GM23338 (cell line): ENCODE measurements at regions not wholly inside any gene's neighbourhood (a gene's known extent, or its start where the extent isn't known, plus 50 kb on each side); places are given as distances from the start of the nearest gene placed in this dataset.

Source experiments
- ATAC-seq: fragments of 200-7000 bp; cut with Tn5 transposase; 3 replicates; pipeline ENCODE4 v1.9.1; 2020
- DNase-seq: peaks from one replicate; pipeline ENCODE4 v3.0.0-alpha.2; 2015; ENCODE audit warnings: low spot score
- H2AFZ ChIP-seq: fragments of 200-600 bp; sonication (generic); 2 replicates; pipeline ENCODE4 v1.8.0; 2016; ENCODE audit warnings: antibody characterized with exemption, mild to moderate bottlenecking, moderate library complexity
- H3F3A ChIP-seq: fragments of 200-600 bp; sonication (generic); replicated peaks from 2 replicates; pipeline ENCODE4 v1.8.0; 2017; ENCODE audit warnings: antibody characterized with exemption, mixed run types, low read depth
- H3K27ac ChIP-seq: fragments of 200-600 bp; sonication (generic); 2 replicates; pipeline ENCODE4 v1.6.1; 2016; ENCODE audit warnings: low read depth
- H3K27me3 ChIP-seq: fragments of 200-600 bp; sonication (generic); 2 replicates; pipeline ENCODE4 v1.8.0; 2016; ENCODE audit warnings: mild to moderate bottlenecking, mixed run types, moderate library complexity; ENCODE audit not compliant: insufficient read depth
- H3K36me3 ChIP-seq: fragments of 200-600 bp; sonication (generic); 2 replicates; pipeline ENCODE4 v1.8.0; 2016; ENCODE audit warnings: mild to moderate bottlenecking; ENCODE audit not compliant: insufficient read depth
- H3K4me1 ChIP-seq: fragments of 200-600 bp; sonication (generic); 2 replicates; pipeline ENCODE4 v1.8.0; 2016; ENCODE audit warnings: mild to moderate bottlenecking, moderate library complexity; ENCODE audit not compliant: insufficient read depth
- H3K4me2 ChIP-seq: fragments of 200-600 bp; sonication (generic); 2 replicates; pipeline ENCODE4 v1.7.1; 2017; ENCODE audit warnings: mixed run types
- H3K4me3 ChIP-seq: fragments of 200-600 bp; sonication (generic); 2 replicates; pipeline ENCODE4 v1.6.1; 2016; ENCODE audit warnings: mixed run types
- H3K79me2 ChIP-seq: fragments of 200-600 bp; sonication (generic); replicated peaks from 2 replicates; pipeline ENCODE4 v1.8.0; 2017; ENCODE audit warnings: mild to moderate bottlenecking; ENCODE audit not compliant: insufficient read depth
- H3K9me2 ChIP-seq: fragments of 200-600 bp; sonication (generic); 2 replicates; pipeline ENCODE4 v1.8.0; 2017; ENCODE audit not compliant: insufficient read depth
- H4K20me1 ChIP-seq: fragments of 200-600 bp; sonication (generic); replicated peaks from 2 replicates; pipeline ENCODE4 v1.8.0; 2017; ENCODE audit warnings: mild to moderate bottlenecking; ENCODE audit not compliant: insufficient read depth
- H3K27ac Mint-ChIP-seq: 2 replicates; pipeline ENCODE4 v1.8.0; 2020; ENCODE audit warnings: inconsistent platforms, mild to moderate bottlenecking, moderate library complexity, mixed read lengths
- H3K27me3 Mint-ChIP-seq: 3 replicates; pipeline ENCODE4 v1.8.0; 2022; ENCODE audit warnings: low read depth, mild to moderate bottlenecking, moderate library complexity, mixed read lengths, inconsistent platforms; ENCODE audit not compliant: insufficient read depth, poor library complexity
- H3K36me3 Mint-ChIP-seq: 3 replicates; pipeline ENCODE4 v1.8.0; 2021; ENCODE audit warnings: low read depth, mild to moderate bottlenecking, inconsistent platforms, moderate library complexity, mixed read lengths
- H3K4me1 Mint-ChIP-seq: 3 replicates; pipeline ENCODE4 v1.8.0; 2020; ENCODE audit warnings: mild to moderate bottlenecking, inconsistent platforms, mixed read lengths
- H3K4me3 Mint-ChIP-seq: 3 replicates; pipeline ENCODE4 v1.8.0; 2021; ENCODE audit warnings: moderate library complexity, mild to moderate bottlenecking, inconsistent platforms, mixed read lengths
- H3K9me3 Mint-ChIP-seq: 3 replicates; pipeline ENCODE4 v1.8.0; 2020; ENCODE audit warnings: moderate library complexity, mild to moderate bottlenecking, inconsistent platforms, mixed read lengths
- CREB1 ChIP-seq: fragments of 250-450 bp; sonication (Bioruptor Pico); IDR thresholded peaks from 2 replicates; pipeline ENCODE4 v1.5.0; 2020; ENCODE audit warnings: low read depth, mild to moderate bottlenecking, moderate library complexity
- CTCF ChIP-seq, 2 experiments: fragments of 200-600 bp in 1 of 2; sonication (generic) in 1 of 2; conservative IDR thresholded peaks; 2 replicates each; pipeline versions ENCODE4 v1.5.1 to v1.6.1; 2016 to 2017; ENCODE audit warnings: antibody characterized with exemption in 2 of 2, low read depth in 2 of 2, mild to moderate bottlenecking in 2 of 2, moderate library complexity in 1 of 2
- ETS1 ChIP-seq: IDR thresholded peaks from 2 replicates; pipeline ENCODE4 v1.6.1; 2016; ENCODE audit warnings: antibody characterized with exemption
- JUNB ChIP-seq: IDR thresholded peaks from one replicate; pipeline ENCODE4 v1.6.1; 2016; ENCODE audit warnings: antibody characterized with exemption; ENCODE audit not compliant: unreplicated experiment
- NANOG ChIP-seq: IDR thresholded peaks from 2 replicates; pipeline ENCODE4 v1.6.1; 2016; ENCODE audit warnings: antibody characterized with exemption, borderline replicate concordance
- POLR2AphosphoS5 ChIP-seq: IDR thresholded peaks from 2 replicates; pipeline ENCODE4 v1.6.1; 2016; ENCODE audit warnings: antibody characterized with exemption, low read depth
- REST ChIP-seq: IDR thresholded peaks from one replicate; pipeline ENCODE4 v1.6.1; 2018; ENCODE audit warnings: antibody characterized with exemption; ENCODE audit not compliant: unreplicated experiment
- STAT1 ChIP-seq: IDR thresholded peaks from one replicate; pipeline ENCODE4 v1.6.1; 2016; ENCODE audit warnings: antibody characterized with exemption; ENCODE audit not compliant: unreplicated experiment
- ZNF331 ChIP-seq: fragments of 250-450 bp; sonication (Bioruptor Pico); IDR thresholded peaks from 2 replicates; pipeline ENCODE4 v1.5.0; 2020; ENCODE audit warnings: low read depth, mild to moderate bottlenecking, moderate library complexity

GRCh38 chr22:34390400-34390799 lies 470.1 kb upstream of the LARGE1 start:
- Histone ChIP-seq H2AFZ (no peak overlapping the region), H3K36me3 (no peaks in the 10 kb centered on the region), H3K27me3 (no peaks in the 10 kb centered on the region), H3K9me2 (no peaks in the 10 kb centered on the region), H4K20me1 (no peaks in the 10 kb centered on the region), H3F3A (no peaks in the 10 kb centered on the region), H3K4me1 (no peaks in the 10 kb centered on the region), H3K4me2 (no peak overlapping the region), H3K27ac (no peak overlapping the region), H3K4me3 (no peak overlapping the region), H3K79me2 (no peaks in the 10 kb centered on the region)
- peaks cover 2% of the 10 kb centered on the region for H3K27me3 Mint-ChIP-seq
- TF ChIP-seq ETS1 (no peak), CTCF (conservative IDR thresholded peaks at IDR 0.05; ENCODE audit: low read depth in 2 of 2) (peak; percentile 26 to 28; a peak in 3 of 4 replicates)
- H3K9me3 Mint-ChIP-seq = peaks cover 78% of the 10 kb centered on the region
- H3K4me1 Mint-ChIP-seq = no peaks in the 10 kb centered on the region
- no peak overlapping the region for H3K27ac Mint-ChIP-seq
- DNase-seq (peak; percentile 60), ATAC-seq (peak; percentile 57)
- H3K36me3 Mint-ChIP-seq = peaks cover 10% of the 10 kb centered on the region; the same call in 1 of the 3 replicates
- H3K4me3 Mint-ChIP-seq = no peak overlapping the region

- H3K27me3 Mint-ChIP-seq = no peaks in the 10 kb centered on the region
- no peaks in the 10 kb centered on the region for H3K4me1 ChIP-seq
- H3K36me3 ChIP-seq = no peaks in the 10 kb centered on the region
- no peaks in the 10 kb centered on the region for H3K79me2 ChIP-seq
- H2AFZ ChIP-seq = no peak overlapping the region
- no peak overlapping the region for H3K4me2 ChIP-seq
- H3K4me1 Mint-ChIP-seq = no peaks in the 10 kb centered on the region
- no peaks in the 10 kb centered on the region for H3K9me2 ChIP-seq
- H3K27ac ChIP-seq = no peak overlapping the region
- H3K27ac Mint-ChIP-seq = no peak overlapping the region
- no peaks in the 10 kb centered on the region for H4K20me1 ChIP-seq
- no peaks in the 10 kb centered on the region for H3K27me3 ChIP-seq
- ATAC-seq (no peak), DNase-seq (peak; percentile 34)
- H3K4me3 ChIP-seq = no peak overlapping the region
- TF ChIP-seq REST = no peak
- no peak for TF ChIP-seq JUNB
- TF ChIP-seq CREB1 (CRISPR knock-in tag) = no peak
- TF ChIP-seq ZNF331 (CRISPR knock-in tag) = no peak
- TF ChIP-seq POLR2AphosphoS5 = no peak
- no peak for TF ChIP-seq CTCF (conservative IDR thresholded peaks at IDR 0.05; ENCODE audit: low read depth in 2 of 2)
- TF ChIP-seq STAT1 = no peak
- no peak for TF ChIP-seq NANOG
- peaks cover 12% of the 10 kb centered on the region; the same call in 2 of the 3 replicates for H3K36me3 Mint-ChIP-seq
- H3K9me3 Mint-ChIP-seq = peaks cover 76% of the 10 kb centered on the region
- H3K4me3 Mint-ChIP-seq = no peak overlapping the region
- no peaks in the 10 kb centered on the region for H3F3A ChIP-seq
Measured at GRCh38 chr22:34395370-34395769, 475.1 kb upstream of the LARGE1 start.
